IPS-18c (cell line): ENCODE measurements at regions not wholly inside any gene's neighbourhood (a gene's known extent, or its start where the extent isn't known, plus 50 kb on each side); places are given as distances from the start of the nearest gene placed in this dataset.
"Not testable (repeated sequence)": the region's sequence is repeated elsewhere in the genome, so short reads cannot be mapped to it uniquely, and the experiment has no call there.

ENCODE experiments used
- H3K4me3 ChIP-seq: 2 replicates; pipeline ENCODE4 v1.7.0; 2013; ENCODE audit warnings: low read depth, mild to moderate bottlenecking, low read length, moderate library complexity; ENCODE audit not compliant: insufficient read depth
- H3K9me3 ChIP-seq: one replicate; pipeline ENCODE4 v1.6.1; 2013; ENCODE audit warnings: mild to moderate bottlenecking, low read length, moderate library complexity; ENCODE audit not compliant: control insufficient read depth, insufficient read depth

- Histone ChIP-seq H3K4me3 (no peak overlapping the region), H3K9me3 (no peaks in the 10 kb centered on the region)
These were observed 228.0 kb upstream of the KIF2A start for GRCh38 chr5:62077823-62078550.

GRCh38 chr5:62082370-62082801, 223.6 kb upstream of the KIF2A start:
- H3K9me3 ChIP-seq, result no peaks in the 10 kb centered on the region
- no peak overlapping the region for H3K4me3 ChIP-seq

- no peak overlapping the region for H3K4me3 ChIP-seq
These were observed 222.8 kb upstream of the KIF2A start for GRCh38 chr5:62083247-62083646.

GRCh38 chr5:62083661-62084060, 222.3 kb upstream of the KIF2A start:
- no peaks in the 10 kb centered on the region for H3K9me3 ChIP-seq
- H3K4me3 ChIP-seq, result no peak overlapping the region

More at GRCh38 chr5:62083247-62083646, 222.8 kb upstream of the KIF2A start:
- H3K9me3 ChIP-seq, result no peaks in the 10 kb centered on the region

GRCh38 chr5:62084391-62084790, 221.6 kb upstream of the KIF2A start:
- Histone ChIP-seq H3K9me3 (no peaks in the 10 kb centered on the region), H3K4me3 (no peak overlapping the region)

- Histone ChIP-seq H3K4me3 (no peak overlapping the region), H3K9me3 (no peaks in the 10 kb centered on the region)
These were observed 215.1 kb upstream of the KIF2A start for GRCh38 chr5:62090953-62091352.

GRCh38 chr5:62093411-62093810, 212.6 kb upstream of the KIF2A start:
- no peak overlapping the region for H3K4me3 ChIP-seq

GRCh38 chr5:62093976-62094375, 212.0 kb upstream of the KIF2A start:
- no peaks in the 10 kb centered on the region for H3K9me3 ChIP-seq
- H3K4me3 ChIP-seq, result no peak overlapping the region

More at GRCh38 chr5:62093411-62093810, 212.6 kb upstream of the KIF2A start:
- no peaks in the 10 kb centered on the region for H3K9me3 ChIP-seq

- no peaks in the 10 kb centered on the region for H3K9me3 ChIP-seq
- H3K4me3 ChIP-seq, result no peak overlapping the region
These were observed 208.6 kb upstream of the KIF2A start for GRCh38 chr5:62097361-62097760.

GRCh38 chr5:62100201-62100600, 205.8 kb upstream of the KIF2A start:
- H3K4me3 ChIP-seq, result no peak overlapping the region
- H3K9me3 ChIP-seq, result no peaks in the 10 kb centered on the region

- not testable (repeated sequence) for H3K9me3 ChIP-seq
These were observed 202.1 kb upstream of the KIF2A start for GRCh38 chr5:62103863-62104262.

GRCh38 chr5:62111428-62111827, 194.6 kb upstream of the KIF2A start:
- H3K4me3 ChIP-seq, result no peak overlapping the region

More at GRCh38 chr5:62103863-62104262, 202.1 kb upstream of the KIF2A start:
- not testable (repeated sequence) for H3K4me3 ChIP-seq

GRCh38 chr5:62112689-62113228, 193.2 kb upstream of the KIF2A start:
- Histone ChIP-seq H3K9me3 (no peaks in the 10 kb centered on the region), H3K4me3 (no peak overlapping the region)

More at GRCh38 chr5:62111428-62111827, 194.6 kb upstream of the KIF2A start:
- peaks cover 2% of the 10 kb centered on the region for H3K9me3 ChIP-seq

- Histone ChIP-seq H3K9me3 (no peaks in the 10 kb centered on the region), H3K4me3 (no peak overlapping the region)
These were observed 191.0 kb upstream of the KIF2A start for GRCh38 chr5:62115014-62115413.

- Histone ChIP-seq H3K4me3 (no peak overlapping the region), H3K9me3 (peaks cover 3% of the 10 kb centered on the region)
These were observed 181.7 kb upstream of the KIF2A start for GRCh38 chr5:62124266-62124665.

- Histone ChIP-seq H3K4me3 (no peak overlapping the region), H3K9me3 (peaks cover 3% of the 10 kb centered on the region)
These were observed 179.9 kb upstream of the KIF2A start for GRCh38 chr5:62126090-62126489.

- peaks cover 3% of the 10 kb centered on the region for H3K9me3 ChIP-seq
- H3K4me3 ChIP-seq, result no peak overlapping the region
These were observed 178.8 kb upstream of the KIF2A start for GRCh38 chr5:62127098-62127736.

- peaks cover 3% of the 10 kb centered on the region for H3K9me3 ChIP-seq
- no peak overlapping the region for H3K4me3 ChIP-seq
These were observed 175.9 kb upstream of the KIF2A start for GRCh38 chr5:62130107-62130506.
